Endothelial cell of umbilical vein (primary cell): ENCODE measurements at regions not wholly inside any gene's neighbourhood (a gene's known extent, or its start where the extent isn't known, plus 50 kb on each side); places are given as distances from the start of the nearest gene placed in this dataset.

Experiments
- BruUV-seq: library from RNA; stranded (reverse); fragments of 400-500 nt; replicated peaks from 2 replicates; lab custom pipeline; 2021; lab: Mats Ljungman, UMichigan
- CTCF ChIA-PET: fragments of 300-600, 350-600 bp; sonication (Branson Sonifier 250); formaldehyde crosslinking; loops from one replicate; lab custom pipeline; 2021; ENCODE audit warnings: antibody characterized with exemption, inconsistent platforms; lab: Charles Lee
- POLR2A ChIA-PET: fragments of 300-600, 350-600 bp; sonication (Branson Sonifier 250); formaldehyde crosslinking; loops from one replicate; lab custom pipeline; 2021; ENCODE audit warnings: antibody characterized with exemption, inconsistent platforms; lab: Charles Lee
- DNase-seq: peaks from one replicate; pipeline ENCODE4 v3.0.0-alpha.2; 2011; ENCODE audit warnings: low read depth, low spot score
- FAIRE-seq: peaks from 2 replicates; lab custom pipeline; 2011; peaks lifted over from hg19 to GRCh38; lab: Jason Lieb, UNC
- H2AFZ ChIP-seq: 2 replicates; pipeline ENCODE4 v1.6.0; 2012; ENCODE audit warnings: low read depth, low read length, control low read depth, inconsistent platforms
- H3K27ac ChIP-seq: 2 replicates; pipeline ENCODE4 v1.5.1; 2011; ENCODE audit warnings: low read depth, mild to moderate bottlenecking, control low read depth, low read length, moderate library complexity; ENCODE audit not compliant: insufficient read depth
- H3K27me3 ChIP-seq, 2 experiments: 2 replicates each; pipeline versions ENCODE4 v1.6.0 to v1.6.1; 2011; ENCODE audit warnings: low read length in 2 of 2, mixed read lengths in 1 of 2; ENCODE audit not compliant: control insufficient read depth in 2 of 2, insufficient read depth in 2 of 2
- H3K36me3 ChIP-seq, 2 experiments: 2 replicates in 1 of 2; 3 replicates in 1 of 2; pipeline ENCODE4 v1.5.1; 2011; ENCODE audit warnings: low read length in 2 of 2, mild to moderate bottlenecking in 1 of 2, moderate library complexity in 1 of 2; ENCODE audit not compliant: control insufficient read depth in 2 of 2, insufficient read depth in 2 of 2; ENCODE audit errors: extremely low read depth in 1 of 2
- H3K4me1 ChIP-seq: 3 replicates; pipeline ENCODE4 v1.5.1; 2011; ENCODE audit warnings: mild to moderate bottlenecking, low read length; ENCODE audit not compliant: control insufficient read depth, insufficient read depth; ENCODE audit errors: extremely low read depth
- H3K4me2 ChIP-seq: 2 replicates; pipeline ENCODE4 v1.6.1; 2011; ENCODE audit warnings: low read length, control low read depth, mixed read lengths; ENCODE audit not compliant: insufficient read depth
- H3K4me3 ChIP-seq, 3 experiments: fragments of 200-600 bp in 1 of 3; sonication (generic), shearing (Covaris generic) in 1 of 3; replicated peaks in 1 of 3; 2 replicates each; pipeline ENCODE4 v1.5.1; 2011 to 2016; ENCODE audit warnings: control low read depth in 3 of 3, low read length in 3 of 3, mild to moderate bottlenecking in 2 of 3, inconsistent platforms in 1 of 3, low read depth in 1 of 3, moderate library complexity in 1 of 3; ENCODE audit not compliant: insufficient read depth in 1 of 3
- H3K79me2 ChIP-seq: 2 replicates; pipeline ENCODE4 v1.6.0; 2012; ENCODE audit warnings: low read length, inconsistent platforms; ENCODE audit not compliant: control insufficient read depth, insufficient read depth
- H3K9ac ChIP-seq: replicated peaks from 2 replicates; pipeline ENCODE3; 2011; ENCODE audit warnings: low read length, control low read depth; ENCODE audit not compliant: insufficient read depth; ENCODE audit errors: extremely low read depth
- H3K9me1 ChIP-seq: replicated peaks from 3 replicates; pipeline ENCODE4 v1.6.0; 2011; ENCODE audit warnings: mild to moderate bottlenecking, low read length; ENCODE audit not compliant: control insufficient read depth, insufficient read depth; ENCODE audit errors: extremely low read depth
- H3K9me3 ChIP-seq: replicated peaks from 2 replicates; pipeline ENCODE4 v1.5.1; 2012; ENCODE audit warnings: low read length, inconsistent platforms; ENCODE audit not compliant: control insufficient read depth, insufficient read depth
- H4K20me1 ChIP-seq: replicated peaks from 2 replicates; pipeline ENCODE3; 2011; ENCODE audit warnings: mild to moderate bottlenecking, low read length; ENCODE audit not compliant: control insufficient read depth, insufficient read depth; ENCODE audit errors: extremely low read depth
- EZH2 ChIP-seq: IDR thresholded peaks from 2 replicates; pipeline ENCODE4 v1.6.1; 2012; ENCODE audit warnings: borderline replicate concordance, low read depth, mild to moderate bottlenecking, moderate library complexity, low read length, inconsistent platforms; ENCODE audit not compliant: severe bottlenecking
- FOS ChIP-seq: IDR thresholded peaks from 2 replicates; pipeline ENCODE4 v1.6.1; 2011; ENCODE audit warnings: mild to moderate bottlenecking, low read length, moderate library complexity, borderline replicate concordance; ENCODE audit not compliant: insufficient read depth
- GATA2 ChIP-seq: IDR thresholded peaks from 2 replicates; pipeline ENCODE4 v1.7.0; 2011; ENCODE audit warnings: low read depth, mild to moderate bottlenecking, moderate library complexity, mixed read lengths, low read length; ENCODE audit not compliant: insufficient read length, insufficient read depth
- JUN ChIP-seq: IDR thresholded peaks from 2 replicates; pipeline ENCODE4 v1.6.1; 2011; ENCODE audit warnings: borderline replicate concordance, low read depth; ENCODE audit not compliant: insufficient read length, insufficient read depth
- MYC ChIP-seq: IDR thresholded peaks from one replicate; pipeline ENCODE4 v1.6.1; 2011; ENCODE audit warnings: mild to moderate bottlenecking, low read depth, low read length
- POLR2A ChIP-seq: IDR thresholded peaks from 2 replicates; pipeline ENCODE4 v1.6.1; 2012; ENCODE audit warnings: low read depth, mild to moderate bottlenecking, control low read depth, low read length
- POLR2AphosphoS5 ChIP-seq: IDR thresholded peaks from 2 replicates; pipeline ENCODE4 v1.6.1; 2012; ENCODE audit warnings: low read depth, mild to moderate bottlenecking, control low read depth, low read length, moderate library complexity; ENCODE audit not compliant: insufficient read depth
- dilution Hi-C: fragments of 300-500 bp; cut with MboI; formaldehyde crosslinking; loops from one replicate; pipeline ENCODE4 v1.15.0; 2019; ENCODE audit warnings: low sequenced_read_pairs; ENCODE audit not compliant: extremely low pct_ligation_motif_present
- intact Hi-C: fragments of 100-400 bp; cut with micrococcal nuclease; formaldehyde crosslinking; loops from one replicate; pipeline ENCODE4 v1.10.0; 2022
- TF ChIP-seq, protein P1 (sequence below), 2 donors: IDR thresholded peaks; 1 replicate in 1 of 2; 2 replicates in 1 of 2; pipeline ENCODE4 v1.5.1; 2011; ENCODE audit warnings: low read length in 2 of 2, mild to moderate bottlenecking in 2 of 2, moderate library complexity in 2 of 2, control low read depth in 1 of 2, inconsistent platforms in 1 of 2, low read depth in 1 of 2; ENCODE audit not compliant: insufficient read depth in 1 of 2; ENCODE audit errors: extremely low read depth in 1 of 2
- TF ChIP-seq, protein P2 (sequence below): IDR thresholded peaks from 2 replicates; pipeline ENCODE4 v1.6.1; 2011; ENCODE audit not compliant: insufficient read depth, insufficient read length

GRCh38 chr6:25217302-25217701 lies 61.9 kb upstream of the CARMIL1 start:
- intact Hi-C loops: no loop called here
- Histone ChIP-seq H3K36me3 (no peaks in the 10 kb centered on the region), H3K79me2 (no peaks in the 10 kb centered on the region), H3K9ac (no peak overlapping the region), H3K9me1 (no peaks in the 10 kb centered on the region), H3K27ac (no peak overlapping the region), H3K27me3 (no peaks in the 10 kb centered on the region), H3K4me2 (no peak overlapping the region), H3K4me3 (no peak overlapping the region), H4K20me1 (no peaks in the 10 kb centered on the region), H3K4me1 (peaks cover 3% of the 10 kb centered on the region), H3K9me3 (no peaks in the 10 kb centered on the region), H2AFZ (no peak overlapping the region)
- dilution Hi-C loops: no loop called here
- no TSS peak for BruUV-seq
- POLR2A ChIA-PET: no interaction called here
- DNase-seq: no peak
- FAIRE-seq: no peak
- CTCF ChIA-PET: interaction anchor here (0.6 to 1.5 kb wide), 5 partner anchors 14 to 339 kb away, joined by 3 to 6 read pairs (median 3); no protein-coding TSS in a partner anchor
- TF ChIP-seq POLR2A (no peak), GATA2 (no peak), FOS (no peak), MYC (no peak), EZH2 (no peak), POLR2AphosphoS5 (no peak), JUN (no peak)
- TF ChIP-seq, protein P1, sequence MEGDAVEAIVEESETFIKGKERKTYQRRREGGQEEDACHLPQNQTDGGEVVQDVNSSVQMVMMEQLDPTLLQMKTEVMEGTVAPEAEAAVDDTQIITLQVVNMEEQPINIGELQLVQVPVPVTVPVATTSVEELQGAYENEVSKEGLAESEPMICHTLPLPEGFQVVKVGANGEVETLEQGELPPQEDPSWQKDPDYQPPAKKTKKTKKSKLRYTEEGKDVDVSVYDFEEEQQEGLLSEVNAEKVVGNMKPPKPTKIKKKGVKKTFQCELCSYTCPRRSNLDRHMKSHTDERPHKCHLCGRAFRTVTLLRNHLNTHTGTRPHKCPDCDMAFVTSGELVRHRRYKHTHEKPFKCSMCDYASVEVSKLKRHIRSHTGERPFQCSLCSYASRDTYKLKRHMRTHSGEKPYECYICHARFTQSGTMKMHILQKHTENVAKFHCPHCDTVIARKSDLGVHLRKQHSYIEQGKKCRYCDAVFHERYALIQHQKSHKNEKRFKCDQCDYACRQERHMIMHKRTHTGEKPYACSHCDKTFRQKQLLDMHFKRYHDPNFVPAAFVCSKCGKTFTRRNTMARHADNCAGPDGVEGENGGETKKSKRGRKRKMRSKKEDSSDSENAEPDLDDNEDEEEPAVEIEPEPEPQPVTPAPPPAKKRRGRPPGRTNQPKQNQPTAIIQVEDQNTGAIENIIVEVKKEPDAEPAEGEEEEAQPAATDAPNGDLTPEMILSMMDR (IDR thresholded peaks at IDR 0.05; ENCODE audit: extremely low read depth in 1 of 2, insufficient read depth in 1 of 2, low read depth in 1 of 2, low read length in 2 of 2): no peak
- TF ChIP-seq, protein P2, sequence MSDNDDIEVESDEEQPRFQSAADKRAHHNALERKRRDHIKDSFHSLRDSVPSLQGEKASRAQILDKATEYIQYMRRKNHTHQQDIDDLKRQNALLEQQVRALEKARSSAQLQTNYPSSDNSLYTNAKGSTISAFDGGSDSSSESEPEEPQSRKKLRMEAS: no peak
